ENCODE measurements at regions not wholly inside any gene's neighbourhood (a gene's known extent, or its start where the extent isn't known, plus 50 kb on each side); places are given as distances from the start of the nearest gene placed in this dataset.

DNA sequence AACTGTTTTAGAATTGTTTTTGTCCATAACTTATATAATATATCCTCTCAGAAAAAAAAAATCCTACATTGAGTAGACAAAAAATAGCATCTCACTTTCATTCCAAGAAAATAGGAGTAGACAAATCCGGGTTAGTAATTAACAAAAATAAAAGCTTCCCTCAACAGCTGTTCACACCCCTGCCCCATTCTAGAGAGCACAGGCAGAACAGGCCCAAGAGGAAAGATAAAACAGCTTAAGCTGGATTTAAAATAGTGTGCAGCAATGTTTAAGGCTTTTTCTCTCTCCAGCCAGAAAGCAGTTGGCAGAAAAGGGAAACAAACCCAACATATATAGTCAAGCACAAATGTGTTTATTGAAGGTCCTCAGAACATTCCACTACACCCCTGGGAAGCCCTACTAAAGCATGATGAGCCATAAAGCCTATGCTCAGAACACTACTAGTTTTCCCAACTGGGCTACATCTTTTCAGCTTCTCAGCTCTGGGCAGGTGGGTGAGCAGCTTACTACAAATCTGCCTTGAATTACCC, 189.9 kb downstream of the MTERF1 start:
- no peak for TF ChIP-seq ZNF274 (IDR thresholded peaks at IDR 0.05; ENCODE audit: low read depth, low read length)
- TF ChIP-seq, protein P1, sequence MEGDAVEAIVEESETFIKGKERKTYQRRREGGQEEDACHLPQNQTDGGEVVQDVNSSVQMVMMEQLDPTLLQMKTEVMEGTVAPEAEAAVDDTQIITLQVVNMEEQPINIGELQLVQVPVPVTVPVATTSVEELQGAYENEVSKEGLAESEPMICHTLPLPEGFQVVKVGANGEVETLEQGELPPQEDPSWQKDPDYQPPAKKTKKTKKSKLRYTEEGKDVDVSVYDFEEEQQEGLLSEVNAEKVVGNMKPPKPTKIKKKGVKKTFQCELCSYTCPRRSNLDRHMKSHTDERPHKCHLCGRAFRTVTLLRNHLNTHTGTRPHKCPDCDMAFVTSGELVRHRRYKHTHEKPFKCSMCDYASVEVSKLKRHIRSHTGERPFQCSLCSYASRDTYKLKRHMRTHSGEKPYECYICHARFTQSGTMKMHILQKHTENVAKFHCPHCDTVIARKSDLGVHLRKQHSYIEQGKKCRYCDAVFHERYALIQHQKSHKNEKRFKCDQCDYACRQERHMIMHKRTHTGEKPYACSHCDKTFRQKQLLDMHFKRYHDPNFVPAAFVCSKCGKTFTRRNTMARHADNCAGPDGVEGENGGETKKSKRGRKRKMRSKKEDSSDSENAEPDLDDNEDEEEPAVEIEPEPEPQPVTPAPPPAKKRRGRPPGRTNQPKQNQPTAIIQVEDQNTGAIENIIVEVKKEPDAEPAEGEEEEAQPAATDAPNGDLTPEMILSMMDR (IDR thresholded peaks at IDR 0.05 in 2 of 3, conservative IDR thresholded peaks at IDR 0.05 in 1 of 3; ENCODE audit: borderline replicate concordance in 1 of 3, insufficient read depth in 1 of 3, low read depth in 2 of 3, low read length in 2 of 3): no peak
- no peak for TF ChIP-seq TCF7L2 (IDR thresholded peaks at IDR 0.05; ENCODE audit: borderline replicate concordance, extremely low read depth, insufficient read depth, insufficient read length)
- TF ChIP-seq POLR2AphosphoS5 (IDR thresholded peaks at IDR 0.05; ENCODE audit: low read depth, low read length): no peak
- no peak for TF ChIP-seq CEBPB (IDR thresholded peaks at IDR 0.05; ENCODE audit: low read depth)
- no peak for TF ChIP-seq ZBTB33 (IDR thresholded peaks at IDR 0.05; ENCODE audit: extremely low read depth, insufficient replicate concordance, low read length)
- TF ChIP-seq JUND (IDR thresholded peaks at IDR 0.05): no peak
- TF ChIP-seq EZH2 (IDR thresholded peaks at IDR 0.05): no peak
- no peak for TF ChIP-seq CBX3 (IDR thresholded peaks at IDR 0.05; ENCODE audit: low read depth)
- no peak for TF ChIP-seq ELF1 (IDR thresholded peaks at IDR 0.05; ENCODE audit: borderline replicate concordance, low read depth)
- TF ChIP-seq ZFX (IDR thresholded peaks at IDR 0.05): no peak
- no peak for TF ChIP-seq EZH2phosphoT487 (IDR thresholded peaks at IDR 0.05; ENCODE audit: borderline replicate concordance)
